ENCODE measurements at regions not wholly inside any gene's neighbourhood (a gene's known extent, or its start where the extent isn't known, plus 50 kb on each side); places are given as distances from the start of the nearest gene placed in this dataset.

GRCh38 chr2:16561676-16562075 lies 104.0 kb downstream of the CYRIA start:
- H3K79me1 ChIP-seq (ENCODE audit: low read depth, low read length): no peaks in the 10 kb centered on the region
- no peaks in the 10 kb centered on the region for H3K9me3 ChIP-seq (ENCODE audit: insufficient read depth in 2 of 2, low read depth in 1 of 2, low read length in 1 of 2)
- H3K4ac ChIP-seq (replicated peaks; ENCODE audit: insufficient read length, low read depth, low read length): no peak overlapping the region
- no peak overlapping the region for H3K27ac ChIP-seq (ENCODE audit: low read depth, low read length)
- FAIRE-seq (no peak), DNase-seq (ENCODE audit: low read depth in 1 of 2, low spot score in 2 of 2) (no peak)
- no peak overlapping the region for H2BK120ac ChIP-seq (replicated peaks; ENCODE audit: low read depth, low read length)
- H3K18ac ChIP-seq (ENCODE audit: extremely low read depth, low read length): no peak overlapping the region
- no peaks in the 10 kb centered on the region for H3K23me2 ChIP-seq (ENCODE audit: low read depth, low read length)
- H4K8ac ChIP-seq (ENCODE audit: extremely low read depth, insufficient read depth, low read length): no peak overlapping the region
- no peak overlapping the region for H3K14ac ChIP-seq (ENCODE audit: insufficient read length)
- H3K79me2 ChIP-seq (ENCODE audit: control insufficient read depth in 1 of 2, insufficient read depth in 2 of 2, low read length in 2 of 2): no peaks in the 10 kb centered on the region
- H2BK12ac ChIP-seq (ENCODE audit: low read depth, low read length): no peak overlapping the region
- H3K27me3 ChIP-seq (replicated peaks in 1 of 4; ENCODE audit: control insufficient read depth in 3 of 4, extremely low read depth in 1 of 4, insufficient read depth in 3 of 4, low read length in 3 of 4): no peaks in the 10 kb centered on the region
- no peak overlapping the region for H3K56ac ChIP-seq (replicated peaks; ENCODE audit: insufficient read length, low read depth, low read length)
- H3K36me3 ChIP-seq (ENCODE audit: control insufficient read depth in 2 of 4, insufficient read depth in 4 of 4, low read length in 3 of 4): no peaks in the 10 kb centered on the region
- no peak overlapping the region for H2BK15ac ChIP-seq (ENCODE audit: low read length)
- no peak overlapping the region for H4K91ac ChIP-seq (replicated peaks; ENCODE audit: insufficient read length, low read length)
- CTCF ChIA-PET (ENCODE audit: partially characterized antibody): interaction anchor here (0.9 to 2.3 kb wide), 6 partner anchors 8 to 196 kb away, joined by 3 to 14 read pairs (median 5); no protein-coding TSS in a partner anchor
- no peak overlapping the region for H3K23ac ChIP-seq (ENCODE audit: insufficient read length)
- 91% methylated on average over 3 of the region's 3 CpGs; no CpG with 5 or more reads in 1 of the 2 experiments for WGBS, 2 experiments (ENCODE audit: extremely low coverage in 1 of 2, insufficient coverage in 1 of 2, insufficient read length in 1 of 2, insufficient replicate concordance in 2 of 2, low coverage in 1 of 2, low lambda C conversion rate in 2 of 2, missing lambda C conversion rate in 1 of 2)
- no peak overlapping the region for H2BK20ac ChIP-seq (ENCODE audit: low read length)
- H4K5ac ChIP-seq (ENCODE audit: insufficient read length, low read depth, low read length): no peak overlapping the region
- H3K4me1 ChIP-seq (replicated peaks in 1 of 4; ENCODE audit: control insufficient read depth in 3 of 4, insufficient read depth in 4 of 4, low read length in 3 of 4): peaks cover 0 to 3% (median 0%) of the 10 kb centered on the region in 4 experiments; a peak in 1 of 7 replicates
- no peak overlapping the region for H3K9ac ChIP-seq (replicated peaks in 1 of 4; ENCODE audit: extremely low read depth in 1 of 4, low read depth in 3 of 4, low read length in 3 of 4)
- no peak overlapping the region for H3K4me3 ChIP-seq (ENCODE audit: extremely low read depth in 1 of 4, insufficient read depth in 2 of 4, low read depth in 3 of 4, low read length in 4 of 4)
- H2AFZ ChIP-seq (ENCODE audit: low read length): no peak overlapping the region
- H2BK5ac ChIP-seq (ENCODE audit: low read depth, low read length): no peak overlapping the region
- H3K4me2 ChIP-seq (ENCODE audit: insufficient read depth in 1 of 2, low read depth in 2 of 2, low read length in 2 of 2): no peak overlapping the region
- no peaks in the 10 kb centered on the region for H4K20me1 ChIP-seq (replicated peaks in 1 of 2; ENCODE audit: control insufficient read depth in 1 of 2, insufficient read depth in 2 of 2, low read length in 2 of 2)
- H2AK5ac ChIP-seq (ENCODE audit: low read depth, low read length): no peak overlapping the region
- POLR2A ChIA-PET (ENCODE audit: partially characterized antibody): no interaction called here
- TF ChIP-seq ZNF274 (IDR thresholded peaks at IDR 0.05; ENCODE audit: borderline replicate concordance, extremely low read depth, low read length) (no peak), SP4 (IDR thresholded peaks at IDR 0.05; ENCODE audit: low read length) (no peak), ATF2 (IDR thresholded peaks at IDR 0.05; ENCODE audit: low read length) (no peak), ATF3 (IDR thresholded peaks at IDR 0.05; ENCODE audit: insufficient read depth, low read depth, low read length) (no peak), GABPA (IDR thresholded peaks at IDR 0.05; ENCODE audit: borderline replicate concordance, insufficient read depth, low read length) (no peak), BACH1 (IDR thresholded peaks at IDR 0.05; ENCODE audit: low read length) (no peak), RXRA (IDR thresholded peaks at IDR 0.05; ENCODE audit: insufficient read depth, low read depth, low read length) (no peak), SP1 (IDR thresholded peaks at IDR 0.05; ENCODE audit: low read depth, low read length) (no peak), GTF2F1 (IDR thresholded peaks at IDR 0.05; ENCODE audit: borderline replicate concordance, low read depth, low read length) (no peak)
- TF ChIP-seq, protein P1, sequence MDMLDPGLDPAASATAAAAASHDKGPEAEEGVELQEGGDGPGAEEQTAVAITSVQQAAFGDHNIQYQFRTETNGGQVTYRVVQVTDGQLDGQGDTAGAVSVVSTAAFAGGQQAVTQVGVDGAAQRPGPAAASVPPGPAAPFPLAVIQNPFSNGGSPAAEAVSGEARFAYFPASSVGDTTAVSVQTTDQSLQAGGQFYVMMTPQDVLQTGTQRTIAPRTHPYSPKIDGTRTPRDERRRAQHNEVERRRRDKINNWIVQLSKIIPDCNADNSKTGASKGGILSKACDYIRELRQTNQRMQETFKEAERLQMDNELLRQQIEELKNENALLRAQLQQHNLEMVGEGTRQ (IDR thresholded peaks at IDR 0.05; ENCODE audit: low read length): no peak

All from H1 (cell line).